ENCODE measurements at regions not wholly inside any gene's neighbourhood (a gene's known extent, or its start where the extent isn't known, plus 50 kb on each side); places are given as distances from the start of the nearest gene placed in this dataset.

GRCh38 chr14:101028971-101029667, 125.6 kb upstream of the RTL1 start:
- TF ChIP-seq CTCF (IDR thresholded peaks at IDR 0.05; ENCODE audit: low read depth, low read length): no peak
- H3K4me3 ChIP-seq (ENCODE audit: low read depth, low read length): no peak overlapping the region

GRCh38 chr14:101029668-101030290, 126.3 kb upstream of the RTL1 start:
- no peak overlapping the region for H3K4me3 ChIP-seq (ENCODE audit: low read depth, low read length)

GRCh38 chr14:101030586-101030985, 127.1 kb upstream of the RTL1 start:
- no peak for TF ChIP-seq CTCF (IDR thresholded peaks at IDR 0.05; ENCODE audit: low read depth, low read length)
- no peak overlapping the region for H3K4me3 ChIP-seq (ENCODE audit: low read depth, low read length)

More at GRCh38 chr14:101029668-101030290, 126.3 kb upstream of the RTL1 start:
- no peak for TF ChIP-seq CTCF (IDR thresholded peaks at IDR 0.05; ENCODE audit: low read depth, low read length)

GRCh38 chr14:101031186-101031585, 127.7 kb upstream of the RTL1 start:
- no peak for TF ChIP-seq CTCF (IDR thresholded peaks at IDR 0.05; ENCODE audit: low read depth, low read length)
- no peak overlapping the region for H3K4me3 ChIP-seq (ENCODE audit: low read depth, low read length)

GRCh38 chr14:101031721-101032120, 128.2 kb upstream of the RTL1 start:
- no peak for TF ChIP-seq CTCF (IDR thresholded peaks at IDR 0.05; ENCODE audit: low read depth, low read length)

GRCh38 chr14:101032433-101032832, 128.9 kb upstream of the RTL1 start:
- H3K4me3 ChIP-seq (ENCODE audit: low read depth, low read length): no peak overlapping the region
- TF ChIP-seq CTCF (IDR thresholded peaks at IDR 0.05; ENCODE audit: low read depth, low read length): no peak

More at GRCh38 chr14:101031721-101032120, 128.2 kb upstream of the RTL1 start:
- no peak overlapping the region for H3K4me3 ChIP-seq (ENCODE audit: low read depth, low read length)

- H3K4me3 ChIP-seq (ENCODE audit: low read depth, low read length): no peak overlapping the region
- TF ChIP-seq CTCF (IDR thresholded peaks at IDR 0.05; ENCODE audit: low read depth, low read length): no peak
These were observed 129.5 kb upstream of the RTL1 start for GRCh38 chr14:101033006-101033405.
